ENCODE measurements at regions not wholly inside any gene's neighbourhood (a gene's known extent, or its start where the extent isn't known, plus 50 kb on each side); places are given as distances from the start of the nearest gene placed in this dataset.
"Not testable (repeated sequence)": the region's sequence is repeated elsewhere in the genome, so short reads cannot be mapped to it uniquely, and the experiment has no call there.

DNA sequence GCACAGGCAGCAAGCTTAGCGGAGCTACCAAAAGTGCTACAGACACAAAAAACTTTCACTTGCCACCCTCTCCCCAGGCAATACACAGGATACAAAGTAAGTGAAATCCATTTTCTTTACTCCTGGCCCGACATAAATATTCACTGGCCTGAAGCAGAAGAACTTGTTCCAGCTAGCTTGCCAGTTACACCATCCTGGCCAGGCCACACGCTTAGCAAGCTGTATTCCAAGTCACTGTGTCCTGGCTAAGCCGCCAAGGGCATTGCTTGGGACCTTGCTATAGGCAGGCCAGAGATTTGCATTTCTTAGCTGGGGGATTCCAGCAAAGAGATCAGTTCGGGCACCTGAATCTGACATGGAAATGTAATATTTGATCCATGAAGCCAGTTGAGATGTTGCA, 71.0 kb upstream of the SLC1A3 start:
- no peak for TF ChIP-seq POLR2A (IDR thresholded peaks at IDR 0.05)
- TF ChIP-seq, protein P1, sequence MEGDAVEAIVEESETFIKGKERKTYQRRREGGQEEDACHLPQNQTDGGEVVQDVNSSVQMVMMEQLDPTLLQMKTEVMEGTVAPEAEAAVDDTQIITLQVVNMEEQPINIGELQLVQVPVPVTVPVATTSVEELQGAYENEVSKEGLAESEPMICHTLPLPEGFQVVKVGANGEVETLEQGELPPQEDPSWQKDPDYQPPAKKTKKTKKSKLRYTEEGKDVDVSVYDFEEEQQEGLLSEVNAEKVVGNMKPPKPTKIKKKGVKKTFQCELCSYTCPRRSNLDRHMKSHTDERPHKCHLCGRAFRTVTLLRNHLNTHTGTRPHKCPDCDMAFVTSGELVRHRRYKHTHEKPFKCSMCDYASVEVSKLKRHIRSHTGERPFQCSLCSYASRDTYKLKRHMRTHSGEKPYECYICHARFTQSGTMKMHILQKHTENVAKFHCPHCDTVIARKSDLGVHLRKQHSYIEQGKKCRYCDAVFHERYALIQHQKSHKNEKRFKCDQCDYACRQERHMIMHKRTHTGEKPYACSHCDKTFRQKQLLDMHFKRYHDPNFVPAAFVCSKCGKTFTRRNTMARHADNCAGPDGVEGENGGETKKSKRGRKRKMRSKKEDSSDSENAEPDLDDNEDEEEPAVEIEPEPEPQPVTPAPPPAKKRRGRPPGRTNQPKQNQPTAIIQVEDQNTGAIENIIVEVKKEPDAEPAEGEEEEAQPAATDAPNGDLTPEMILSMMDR (IDR thresholded peaks at IDR 0.05): no peak
- intact Hi-C loops (cut with DNase I; ENCODE audit: low total_unique reads): no loop called here

GRCh38 chr5:36535859-36536615, 70.4 kb upstream of the SLC1A3 start:
- intact Hi-C loops (cut with DNase I; ENCODE audit: low total_unique reads): no loop called here
- Histone ChIP-seq H3K4me1 (no peaks in the 10 kb centered on the region), H3K4me3 (no peak overlapping the region), H3K27me3 (no peaks in the 10 kb centered on the region), H3K36me3 (no peaks in the 10 kb centered on the region), H3K27ac (no peak overlapping the region), H3K9me3 (no peaks in the 10 kb centered on the region)
- TF ChIP-seq, protein P1 (IDR thresholded peaks at IDR 0.05): no peak
- no peak for TF ChIP-seq POLR2A (IDR thresholded peaks at IDR 0.05)
- DNase-seq: no peak

More for the DNA sequence above, 71.0 kb upstream of the SLC1A3 start:
- no peaks in the 10 kb centered on the region for H3K9me3 ChIP-seq
- no peak overlapping the region for H3K4me3 ChIP-seq
- H3K27me3 ChIP-seq: no peaks in the 10 kb centered on the region
- H3K27ac ChIP-seq: no peak overlapping the region
- H3K4me1 ChIP-seq: no peaks in the 10 kb centered on the region
- DNase-seq: no peak
- no peaks in the 10 kb centered on the region for H3K36me3 ChIP-seq

- TF ChIP-seq, protein P1 (IDR thresholded peaks at IDR 0.05): no peak
- no peak for TF ChIP-seq POLR2A (IDR thresholded peaks at IDR 0.05)
- H3K27ac ChIP-seq: no peak overlapping the region
- H3K27me3 ChIP-seq: no peaks in the 10 kb centered on the region
- intact Hi-C loops (cut with DNase I; ENCODE audit: low total_unique reads): no loop called here
- H3K9me3 ChIP-seq: no peaks in the 10 kb centered on the region
- no peaks in the 10 kb centered on the region for H3K36me3 ChIP-seq
- no peak overlapping the region for H3K4me3 ChIP-seq
- no peaks in the 10 kb centered on the region for H3K4me1 ChIP-seq
- no peak for DNase-seq
Observed at GRCh38 chr5:36536616-36537005, 69.8 kb upstream of the SLC1A3 start.

GRCh38 chr5:36537724-36538123, 68.7 kb upstream of the SLC1A3 start:
- intact Hi-C loops (cut with DNase I; ENCODE audit: low total_unique reads): no loop called here
- Histone ChIP-seq H3K4me1 (no peaks in the 10 kb centered on the region), H3K4me3 (no peak overlapping the region), H3K36me3 (no peaks in the 10 kb centered on the region), H3K9me3 (no peaks in the 10 kb centered on the region), H3K27ac (no peak overlapping the region), H3K27me3 (no peaks in the 10 kb centered on the region)
- DNase-seq: no peak
- TF ChIP-seq, protein P1 (IDR thresholded peaks at IDR 0.05): no peak
- TF ChIP-seq POLR2A (IDR thresholded peaks at IDR 0.05): no peak

GRCh38 chr5:36552651-36553393, 53.6 kb upstream of the SLC1A3 start:
- no peak for DNase-seq
- Histone ChIP-seq H3K27me3 (no peaks in the 10 kb centered on the region), H3K9me3 (no peaks in the 10 kb centered on the region), H3K27ac (no peak overlapping the region), H3K4me3 (no peak overlapping the region), H3K4me1 (no peaks in the 10 kb centered on the region), H3K36me3 (no peaks in the 10 kb centered on the region)
- intact Hi-C loops (cut with DNase I; ENCODE audit: low total_unique reads): no loop called here
- no peak for TF ChIP-seq POLR2A (IDR thresholded peaks at IDR 0.05)
- TF ChIP-seq, protein P1 (IDR thresholded peaks at IDR 0.05): no peak

- H3K36me3 ChIP-seq; intact Hi-C loops (cut with DNase I; ENCODE audit: low total_unique reads); DNase-seq; H3K4me1 ChIP-seq; H3K9me3 ChIP-seq; H3K4me3 ChIP-seq; H3K27me3 ChIP-seq; H3K27ac ChIP-seq: not testable (repeated sequence)
Observed at GRCh38 chr5:36555035-36555434, 51.4 kb upstream of the SLC1A3 start.

Measured in uterus (tissue), 3 donors.